HG03442 (cell line): ENCODE measurements at regions not wholly inside any gene's neighbourhood (a gene's known extent, or its start where the extent isn't known, plus 50 kb on each side); places are given as distances from the start of the nearest gene placed in this dataset.

Source experiments
- ATAC-seq: cut with Tn5 transposase; IDR thresholded peaks from one replicate; pipeline ENCODE4 v1.9.1; 2021; ENCODE audit warnings: mild to moderate bottlenecking, moderate library complexity; ENCODE audit not compliant: unreplicated experiment

GRCh38 chr10:83153714-83154113 is 985.6 kb upstream of the GHITM start:
- ATAC-seq: no peak

DNA sequence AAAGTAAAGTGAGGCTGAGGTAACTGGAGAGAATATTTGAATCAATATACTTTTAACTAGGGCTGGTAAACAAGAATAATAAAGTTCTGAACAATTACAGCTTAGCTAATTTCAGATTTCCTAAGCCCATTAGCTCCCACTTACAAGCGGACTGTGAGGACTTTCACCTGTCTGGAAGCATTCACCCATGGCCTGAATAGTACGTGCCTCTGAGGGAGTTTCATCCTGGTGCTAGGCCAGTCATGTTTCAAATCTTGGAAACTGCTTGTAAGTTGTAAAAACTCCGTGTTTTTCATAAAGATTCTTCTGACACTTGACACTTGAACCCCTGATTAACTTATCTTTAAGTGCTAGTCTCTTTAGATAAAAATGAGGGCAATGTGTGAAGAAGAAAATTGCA is 975.2 kb upstream of the GHITM start:
- no peak for ATAC-seq

DNA sequence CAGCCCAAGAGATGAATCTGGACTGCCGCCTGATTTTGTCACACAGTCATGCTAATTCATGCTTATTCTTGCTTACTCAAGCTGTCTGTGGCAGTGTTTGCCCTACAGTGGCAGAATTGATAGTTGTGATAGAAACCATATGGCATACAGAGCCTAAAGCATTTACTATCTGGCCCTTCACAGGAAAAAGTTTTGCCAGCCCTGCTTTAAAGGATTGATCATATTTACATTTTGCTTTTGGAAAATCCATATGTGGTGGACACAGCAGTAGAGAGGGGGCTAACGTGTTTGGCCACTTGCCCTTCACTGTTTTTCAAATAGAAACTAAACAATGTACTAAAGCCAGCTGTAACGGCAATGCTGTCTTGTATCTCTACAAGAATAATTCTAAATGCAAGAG is 974.0 kb upstream of the GHITM start:
- no peak for ATAC-seq

DNA sequence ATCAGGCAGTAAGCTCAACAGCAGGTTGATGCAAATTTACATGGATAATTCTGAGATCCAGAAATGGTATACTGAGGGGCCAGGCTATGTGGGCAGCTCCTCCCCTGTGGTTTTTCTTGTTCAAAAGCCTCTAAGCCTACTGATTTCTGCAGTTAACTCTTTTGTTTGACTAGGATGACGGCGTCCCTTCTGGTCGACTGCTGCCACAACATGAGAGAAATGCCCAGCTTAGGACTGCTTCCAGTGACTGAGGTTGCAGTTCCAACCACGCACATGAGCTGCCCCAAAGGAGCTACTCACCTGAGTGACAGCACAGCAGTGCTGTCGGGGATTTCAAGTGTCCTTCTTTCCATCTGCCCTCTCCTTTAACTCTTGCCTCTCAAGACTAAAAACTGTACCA is 973.0 kb upstream of the GHITM start:
- peak; percentile 64 for ATAC-seq

DNA sequence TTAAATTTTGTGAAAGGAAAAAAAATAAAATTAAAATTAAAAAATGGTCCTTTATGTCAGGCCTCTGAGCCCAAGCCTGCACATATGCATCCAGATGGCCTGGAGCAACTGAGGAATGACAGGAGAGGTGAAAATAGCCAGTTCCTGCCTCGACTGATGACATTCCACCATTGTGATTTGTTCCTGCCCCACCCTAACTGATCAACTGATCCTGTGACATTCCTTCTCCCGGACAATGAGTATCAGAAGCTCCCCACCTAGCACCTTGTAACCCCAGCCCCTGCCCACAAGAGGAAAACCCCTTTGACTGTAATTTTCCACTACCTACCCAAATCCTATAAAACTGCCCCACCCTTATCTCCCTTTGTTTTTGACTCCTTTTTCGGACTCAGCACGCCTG is 972.2 kb upstream of the GHITM start:
- ATAC-seq: no peak

DNA sequence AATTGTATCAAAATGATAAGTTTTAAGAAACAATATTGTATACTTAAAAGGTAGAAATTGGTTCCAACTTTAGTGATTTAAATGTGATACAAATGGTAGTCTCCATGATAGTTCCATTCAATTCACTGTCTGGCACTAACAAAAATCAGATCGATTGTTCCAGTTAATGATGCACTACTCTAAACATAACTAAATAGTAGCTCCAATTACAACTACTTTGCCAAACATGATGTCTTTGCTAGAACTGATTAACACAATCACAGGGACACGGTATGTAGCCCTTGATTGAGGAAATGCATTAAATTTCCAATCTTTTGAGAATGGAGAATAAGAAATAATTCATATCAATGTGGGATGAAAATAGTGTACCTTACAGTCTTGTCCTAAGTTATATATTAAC is 962.4 kb upstream of the GHITM start:
- ATAC-seq: no peak

GRCh38 chr10:83178526-83178925 is 960.8 kb upstream of the GHITM start:
- ATAC-seq: no peak

DNA sequence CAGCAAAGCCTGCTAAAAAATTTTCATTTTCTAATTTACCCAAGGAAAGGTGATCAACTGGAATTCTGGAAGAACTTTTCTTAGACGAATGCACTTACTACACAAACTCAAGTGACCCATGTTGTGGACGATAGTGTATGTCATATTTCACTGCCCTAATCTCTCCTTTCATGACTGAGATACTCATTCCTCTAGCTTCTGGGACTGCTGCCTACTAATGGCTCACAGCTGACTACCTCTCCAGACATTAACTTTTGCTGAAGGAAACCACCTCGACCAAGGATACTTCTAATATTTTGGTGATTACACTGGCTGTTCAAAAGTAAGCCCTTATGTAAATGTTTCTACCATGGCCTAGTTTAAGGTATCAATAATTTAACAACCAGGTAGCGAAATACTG is 959.9 kb upstream of the GHITM start:
- ATAC-seq: no peak

DNA sequence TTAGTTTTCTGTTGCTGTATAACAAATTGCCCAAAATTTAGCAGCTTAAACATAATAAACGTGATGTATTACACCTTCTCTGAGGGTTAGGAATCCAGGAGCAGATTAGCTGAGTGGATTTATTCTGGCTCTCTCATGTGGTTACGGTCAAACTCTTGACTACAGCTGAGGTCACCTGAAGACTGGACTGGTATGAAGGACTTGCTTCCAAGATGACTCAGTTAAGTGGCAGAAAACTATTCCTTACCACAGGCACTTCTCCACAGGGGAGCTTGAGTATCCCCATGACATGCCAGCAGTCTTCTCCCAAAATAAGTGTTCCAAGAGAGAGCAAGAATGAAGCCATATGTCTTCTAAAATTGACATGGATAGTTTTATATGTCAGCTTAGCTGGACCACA is 957.2 kb upstream of the GHITM start:
- ATAC-seq: no peak

GRCh38 chr10:83184641-83185040 is 954.7 kb upstream of the GHITM start:
- no peak for ATAC-seq

- ATAC-seq: no peak
These were observed 948.7 kb upstream of the GHITM start for GRCh38 chr10:83190614-83191013.

DNA sequence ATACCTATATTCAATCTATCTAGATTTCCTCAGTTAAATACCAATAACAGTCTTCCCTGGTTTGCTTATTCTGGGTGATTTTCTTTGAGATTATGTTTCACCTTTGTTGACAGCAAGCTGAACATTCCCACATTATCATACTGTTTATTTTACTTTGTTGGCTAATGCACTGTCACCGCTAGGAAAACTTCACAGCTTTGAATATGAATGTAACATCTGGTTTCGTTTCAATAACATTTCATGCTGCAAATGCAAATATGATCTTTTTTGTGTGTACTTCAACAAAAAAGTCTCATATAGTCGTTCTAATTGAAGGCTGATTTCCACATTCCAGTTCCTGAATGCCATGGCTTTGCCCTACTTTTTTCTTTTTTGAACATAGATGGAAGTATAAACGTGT is 946.3 kb upstream of the GHITM start:
- ATAC-seq: no peak

DNA sequence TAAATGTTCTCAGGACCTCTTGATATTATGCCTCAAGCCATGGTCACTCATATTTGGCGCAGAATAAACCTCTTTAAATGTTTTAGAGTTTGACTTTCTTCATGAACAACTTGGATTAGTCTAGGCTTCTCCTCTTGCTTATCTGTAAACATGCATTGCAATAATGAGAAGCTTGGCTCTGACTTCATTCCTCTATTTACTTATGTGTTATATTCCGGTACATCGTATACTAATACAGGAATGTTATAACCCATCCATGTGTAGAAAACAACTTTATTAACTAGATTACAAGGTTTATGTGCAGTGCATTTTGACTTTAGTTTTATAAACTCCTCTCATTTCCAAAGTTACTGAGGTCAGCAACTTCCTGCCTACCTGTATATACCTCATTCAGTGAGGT is 944.3 kb upstream of the GHITM start:
- no peak for ATAC-seq

- no peak for ATAC-seq
These were observed 939.9 kb upstream of the GHITM start for GRCh38 chr10:83199374-83199773.

- no peak for ATAC-seq
These were observed 933.4 kb upstream of the GHITM start for GRCh38 chr10:83205861-83206260.

GRCh38 chr10:83212632-83213334 is 926.5 kb upstream of the GHITM start:
- no peak for ATAC-seq

DNA sequence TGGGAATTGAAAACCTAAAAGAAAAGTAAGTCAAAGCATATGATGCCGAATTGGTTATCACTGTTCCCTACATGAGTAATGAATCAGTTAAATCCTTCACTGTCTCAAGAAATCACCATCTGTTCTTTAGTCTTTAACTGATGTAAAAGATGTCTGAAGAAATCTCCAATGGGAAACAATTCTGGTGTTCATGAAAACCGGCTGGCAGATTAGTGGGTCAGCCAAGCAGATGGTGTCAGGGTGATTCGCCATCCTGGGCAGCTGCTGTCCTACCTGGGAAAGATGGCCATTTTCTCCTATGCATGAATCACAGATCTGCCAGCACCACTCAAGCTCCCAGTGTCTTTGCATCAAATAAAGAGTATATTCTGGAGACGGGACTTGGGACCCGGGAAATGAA is 925.2 kb upstream of the GHITM start:
- no peak for ATAC-seq

DNA sequence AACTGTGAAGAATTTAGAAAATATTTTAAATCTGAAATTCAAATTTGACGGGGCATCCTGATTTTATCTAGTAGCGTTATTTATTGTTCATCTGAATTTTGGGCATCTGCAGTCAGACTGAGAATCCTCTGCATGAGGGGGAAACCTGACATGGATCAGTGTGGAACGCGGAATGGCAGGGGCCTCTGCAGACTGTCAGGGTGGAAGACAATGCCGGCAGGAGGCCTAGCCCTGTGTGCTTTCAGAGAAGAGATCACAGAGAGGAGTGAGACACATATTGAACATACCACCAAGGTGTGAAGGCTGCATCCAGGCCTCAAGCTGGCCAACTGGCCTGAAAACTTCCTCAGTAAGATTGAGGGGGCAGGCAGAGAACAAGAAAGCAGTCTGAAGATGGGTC is 921.1 kb upstream of the GHITM start:
- no peak for ATAC-seq

DNA sequence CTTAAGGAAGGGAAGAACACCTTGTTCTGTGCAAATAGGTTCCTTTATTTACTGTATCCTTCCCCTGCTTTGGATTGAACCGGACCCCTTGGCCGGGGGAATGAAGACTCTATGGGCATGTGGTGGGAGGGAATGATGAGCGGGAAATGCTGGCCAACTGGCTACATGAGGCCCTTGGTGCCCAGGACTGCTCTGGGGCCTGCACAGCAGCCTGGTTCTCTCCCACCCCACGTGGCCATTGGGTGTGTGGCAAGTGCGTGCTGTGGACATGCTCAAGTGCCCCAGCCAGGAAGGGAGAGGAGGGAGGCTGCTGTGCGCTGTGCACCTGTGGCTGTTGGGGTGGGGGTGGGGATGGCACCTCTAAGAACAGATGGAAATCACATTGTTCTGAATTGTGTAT is 917.0 kb upstream of the GHITM start:
- no peak for ATAC-seq

- ATAC-seq: no peak
These were observed 916.2 kb upstream of the GHITM start for GRCh38 chr10:83222832-83223742.

GRCh38 chr10:83225781-83226180 is 913.5 kb upstream of the GHITM start:
- no peak for ATAC-seq

- no peak for ATAC-seq
These were observed 909.3 kb upstream of the GHITM start for GRCh38 chr10:83229991-83230390.
